Activated CD4-positive, CD25-positive, alpha-beta regulatory T cell (primary cell): ENCODE measurements at regions not wholly inside any gene's neighbourhood (a gene's known extent, or its start where the extent isn't known, plus 50 kb on each side); places are given as distances from the start of the nearest gene placed in this dataset.

Source experiments
- DNase-seq, 4 experiments: peaks; one replicate each; lab custom pipeline; 2025; lab: John Stamatoyannopoulos, UW

GRCh38 chr15:69793431-69793780, 304.3 kb downstream of the TLE3 start:
- no peak for DNase-seq

GRCh38 chr15:69793781-69794451, 303.8 kb downstream of the TLE3 start:
- DNase-seq, result no peak

GRCh38 chr15:69794645-69795469, 302.9 kb downstream of the TLE3 start:
- DNase-seq, result no peak

GRCh38 chr15:69795601-69796000, 302.1 kb downstream of the TLE3 start:
- no peak for DNase-seq

GRCh38 chr15:69797051-69797595, 300.6 kb downstream of the TLE3 start:
- DNase-seq, result no peak

GRCh38 chr15:69797615-69798014, 300.1 kb downstream of the TLE3 start:
- DNase-seq, result no peak

GRCh38 chr15:69798481-69799250, 299.1 kb downstream of the TLE3 start:
- DNase-seq, result no peak

GRCh38 chr15:69801144-69801543, 296.6 kb downstream of the TLE3 start:
- no peak for DNase-seq

GRCh38 chr15:69802432-69802831, 295.3 kb downstream of the TLE3 start:
- no peak for DNase-seq

- DNase-seq, result no peak
These were observed 292.9 kb downstream of the TLE3 start for GRCh38 chr15:69804786-69805185.

- no peak for DNase-seq
These were observed 292.3 kb downstream of the TLE3 start for GRCh38 chr15:69805248-69805953.

- no peak for DNase-seq
These were observed 291.3 kb downstream of the TLE3 start for GRCh38 chr15:69806287-69806915.

- no peak for DNase-seq
These were observed 290.0 kb downstream of the TLE3 start for GRCh38 chr15:69807721-69808120.

GRCh38 chr15:69808756-69809155, 289.0 kb downstream of the TLE3 start:
- DNase-seq, result no peak

GRCh38 chr15:69809421-69809820, 288.3 kb downstream of the TLE3 start:
- no peak for DNase-seq

GRCh38 chr15:69810431-69811354, 287.0 kb downstream of the TLE3 start:
- DNase-seq, result no peak

- no peak for DNase-seq
These were observed 284.9 kb downstream of the TLE3 start for GRCh38 chr15:69812861-69813261.

- no peak for DNase-seq
These were observed 283.8 kb downstream of the TLE3 start for GRCh38 chr15:69813881-69814280.

- no peak for DNase-seq
These were observed 282.8 kb downstream of the TLE3 start for GRCh38 chr15:69814932-69815331.

GRCh38 chr15:69815793-69816192, 281.9 kb downstream of the TLE3 start:
- no peak for DNase-seq
